ENCODE measurements at regions not wholly inside any gene's neighbourhood (a gene's known extent, or its start where the extent isn't known, plus 50 kb on each side); places are given as distances from the start of the nearest gene placed in this dataset.

DNA sequence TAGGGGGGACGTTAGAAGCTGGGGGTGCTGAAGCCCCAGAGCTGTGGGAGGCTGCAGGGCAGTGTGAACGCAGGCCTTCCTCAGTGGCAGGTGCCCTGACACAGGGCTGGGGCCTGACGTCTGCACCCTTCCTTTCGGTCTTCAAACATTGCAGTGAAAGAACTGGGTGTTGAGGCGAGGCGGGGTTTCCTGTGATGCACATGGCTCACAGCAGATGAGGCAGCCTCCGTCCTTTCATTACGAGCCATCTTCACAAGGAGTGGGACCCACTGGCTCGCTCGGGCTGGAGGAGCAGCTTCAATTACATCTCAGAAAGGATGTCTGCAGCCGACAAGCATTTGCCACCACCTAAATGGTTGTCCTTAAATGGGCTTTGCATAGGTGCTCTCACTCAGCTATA, 180.3 kb upstream of the SHH start:
- FAIRE-seq (no peak), DNase-seq (ENCODE audit: low read depth in 1 of 2, low spot score in 1 of 2) (no peak), ATAC-seq (no peak)
- CTCF ChIA-PET = no interaction called here
- 75% methylated on average over 9 of the region's 11 CpGs for WGBS (ENCODE audit: missing lambda C conversion rate)
- H3K27ac ChIP-seq = no peak overlapping the region
- H3K4me3 ChIP-seq = no peak overlapping the region
- no peaks in the 10 kb centered on the region for H3K9me3 ChIP-seq
- POLR2A ChIA-PET = no interaction called here
- H3K4me2 ChIP-seq = no peak overlapping the region
- H3K4me1 ChIP-seq = no peaks in the 10 kb centered on the region
- no peak for TF ChIP-seq GATA3 (IDR thresholded peaks at IDR 0.05; ENCODE audit: borderline replicate concordance)
- no peak for TF ChIP-seq ZNF302 (CRISPR knock-in tag; IDR thresholded peaks at IDR 0.05)
- TF ChIP-seq, protein P1, sequence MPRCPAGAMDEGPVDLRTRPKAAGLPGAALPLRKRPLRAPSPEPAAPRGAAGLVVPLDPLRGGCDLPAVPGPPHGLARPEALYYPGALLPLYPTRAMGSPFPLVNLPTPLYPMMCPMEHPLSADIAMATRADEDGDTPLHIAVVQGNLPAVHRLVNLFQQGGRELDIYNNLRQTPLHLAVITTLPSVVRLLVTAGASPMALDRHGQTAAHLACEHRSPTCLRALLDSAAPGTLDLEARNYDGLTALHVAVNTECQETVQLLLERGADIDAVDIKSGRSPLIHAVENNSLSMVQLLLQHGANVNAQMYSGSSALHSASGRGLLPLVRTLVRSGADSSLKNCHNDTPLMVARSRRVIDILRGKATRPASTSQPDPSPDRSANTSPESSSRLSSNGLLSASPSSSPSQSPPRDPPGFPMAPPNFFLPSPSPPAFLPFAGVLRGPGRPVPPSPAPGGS (IDR thresholded peaks at IDR 0.05) = no peak
- TF ChIP-seq JUN (IDR thresholded peaks at IDR 0.05) = no peak
- no peak for TF ChIP-seq EHMT2 (IDR thresholded peaks at IDR 0.05; ENCODE audit: low read depth)
- TF ChIP-seq MAFK (IDR thresholded peaks at IDR 0.05; ENCODE audit: partially characterized antibody) = no peak
- no peak for TF ChIP-seq HEYL (CRISPR knock-in tag; IDR thresholded peaks at IDR 0.05)

DNA sequence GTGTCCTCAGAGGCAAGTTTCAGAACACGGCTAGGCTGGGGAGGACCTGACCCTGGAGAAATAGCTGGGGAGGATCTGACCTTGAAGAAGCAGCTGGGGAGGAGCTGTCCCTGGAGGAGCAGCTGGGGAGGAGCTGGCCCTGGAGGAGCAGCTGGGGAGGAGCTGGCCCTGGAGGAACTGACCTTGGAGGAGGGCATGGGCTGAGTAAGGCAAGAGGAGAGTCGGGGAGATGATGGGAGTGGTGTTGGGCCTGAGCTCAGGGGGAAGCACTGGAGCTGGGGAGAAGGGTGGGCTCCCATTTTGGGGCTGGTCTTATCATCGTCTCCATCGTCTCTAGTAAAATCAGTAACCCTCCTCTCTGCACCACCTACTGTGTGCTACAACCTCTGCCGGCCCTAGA, 179.8 kb upstream of the SHH start:
- no peaks in the 10 kb centered on the region for H3K9me3 ChIP-seq
- ATAC-seq (no peak), DNase-seq (ENCODE audit: low read depth in 1 of 2, low spot score in 1 of 2) (no peak), FAIRE-seq (no peak)
- H3K27ac ChIP-seq = no peak overlapping the region
- ChIA-PET POLR2A (no interaction called here), CTCF (no interaction called here)
- 50% methylated on average over 5 of the region's 5 CpGs for WGBS (ENCODE audit: missing lambda C conversion rate)
- no peak overlapping the region for H3K4me3 ChIP-seq
- no peaks in the 10 kb centered on the region for H3K4me1 ChIP-seq
- no peak overlapping the region for H3K4me2 ChIP-seq
- TF ChIP-seq ZSCAN20 (CRISPR knock-in tag; IDR thresholded peaks at IDR 0.05) (no peak), CBX2 (IDR thresholded peaks at IDR 0.05; ENCODE audit: borderline replicate concordance, low read depth) (no peak), FOSL2 (IDR thresholded peaks at IDR 0.05) (no peak), FOSL2 (CRISPR knock-in tag; IDR thresholded peaks at IDR 0.05) (no peak), POLR2A (IDR thresholded peaks at IDR 0.05; ENCODE audit: low read length) (no peak), ZNF302 (CRISPR knock-in tag; IDR thresholded peaks at IDR 0.05) (no peak), ZC3H11A (IDR thresholded peaks at IDR 0.05) (no peak), FOXS1 (CRISPR knock-in tag; IDR thresholded peaks at IDR 0.05) (no peak), RAD21 (conservative IDR thresholded peaks at IDR 0.05 in 1 of 2, IDR thresholded peaks at IDR 0.05 in 1 of 2) (no peak), HDAC2 (IDR thresholded peaks at IDR 0.05) (no peak), HOXB5 (CRISPR knock-in tag; IDR thresholded peaks at IDR 0.05) (no peak), CEBPB (IDR thresholded peaks at IDR 0.05) (no peak), MAFK (IDR thresholded peaks at IDR 0.05; ENCODE audit: partially characterized antibody) (no peak), ESRRA (IDR thresholded peaks at IDR 0.05; ENCODE audit: borderline replicate concordance, low read length) (no peak), RCOR1 (IDR thresholded peaks at IDR 0.05; ENCODE audit: low read depth, low read length) (no peak)
- TF ChIP-seq, protein P2, sequence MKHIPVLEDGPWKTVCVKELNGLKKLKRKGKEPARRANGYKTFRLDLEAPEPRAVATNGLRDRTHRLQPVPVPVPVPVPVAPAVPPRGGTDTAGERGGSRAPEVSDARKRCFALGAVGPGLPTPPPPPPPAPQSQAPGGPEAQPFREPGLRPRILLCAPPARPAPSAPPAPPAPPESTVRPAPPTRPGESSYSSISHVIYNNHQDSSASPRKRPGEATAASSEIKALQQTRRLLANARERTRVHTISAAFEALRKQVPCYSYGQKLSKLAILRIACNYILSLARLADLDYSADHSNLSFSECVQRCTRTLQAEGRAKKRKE (CRISPR knock-in tag; IDR thresholded peaks at IDR 0.05; ENCODE audit: low read depth) = no peak
- TF ChIP-seq, protein P3, sequence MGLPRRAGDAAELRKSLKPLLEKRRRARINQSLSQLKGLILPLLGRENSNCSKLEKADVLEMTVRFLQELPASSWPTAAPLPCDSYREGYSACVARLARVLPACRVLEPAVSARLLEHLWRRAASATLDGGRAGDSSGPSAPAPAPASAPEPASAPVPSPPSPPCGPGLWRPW (IDR thresholded peaks at IDR 0.05) = no peak
- TF ChIP-seq, protein P4, sequence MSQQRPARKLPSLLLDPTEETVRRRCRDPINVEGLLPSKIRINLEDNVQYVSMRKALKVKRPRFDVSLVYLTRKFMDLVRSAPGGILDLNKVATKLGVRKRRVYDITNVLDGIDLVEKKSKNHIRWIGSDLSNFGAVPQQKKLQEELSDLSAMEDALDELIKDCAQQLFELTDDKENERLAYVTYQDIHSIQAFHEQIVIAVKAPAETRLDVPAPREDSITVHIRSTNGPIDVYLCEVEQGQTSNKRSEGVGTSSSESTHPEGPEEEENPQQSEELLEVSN (IDR thresholded peaks at IDR 0.05; ENCODE audit: borderline replicate concordance, low read depth) = no peak
- TF ChIP-seq, protein P1 (IDR thresholded peaks at IDR 0.05) = no peak
- TF ChIP-seq, protein P5, sequence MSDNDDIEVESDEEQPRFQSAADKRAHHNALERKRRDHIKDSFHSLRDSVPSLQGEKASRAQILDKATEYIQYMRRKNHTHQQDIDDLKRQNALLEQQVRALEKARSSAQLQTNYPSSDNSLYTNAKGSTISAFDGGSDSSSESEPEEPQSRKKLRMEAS (IDR thresholded peaks at IDR 0.05) = no peak
- TF ChIP-seq, protein P6, sequence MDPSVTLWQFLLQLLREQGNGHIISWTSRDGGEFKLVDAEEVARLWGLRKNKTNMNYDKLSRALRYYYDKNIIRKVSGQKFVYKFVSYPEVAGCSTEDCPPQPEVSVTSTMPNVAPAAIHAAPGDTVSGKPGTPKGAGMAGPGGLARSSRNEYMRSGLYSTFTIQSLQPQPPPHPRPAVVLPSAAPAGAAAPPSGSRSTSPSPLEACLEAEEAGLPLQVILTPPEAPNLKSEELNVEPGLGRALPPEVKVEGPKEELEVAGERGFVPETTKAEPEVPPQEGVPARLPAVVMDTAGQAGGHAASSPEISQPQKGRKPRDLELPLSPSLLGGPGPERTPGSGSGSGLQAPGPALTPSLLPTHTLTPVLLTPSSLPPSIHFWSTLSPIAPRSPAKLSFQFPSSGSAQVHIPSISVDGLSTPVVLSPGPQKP (IDR thresholded peaks at IDR 0.05; ENCODE audit: low read depth, low read length) = no peak
